GM21360 (cell line): ENCODE measurements at regions not wholly inside any gene's neighbourhood (a gene's known extent, or its start where the extent isn't known, plus 50 kb on each side); places are given as distances from the start of the nearest gene placed in this dataset.
"Not testable (repeated sequence)": the region's sequence is repeated elsewhere in the genome, so short reads cannot be mapped to it uniquely, and the experiment has no call there.

Source experiments
- ATAC-seq: cut with Tn5 transposase; IDR thresholded peaks from one replicate; pipeline ENCODE4 v1.9.1; 2021; ENCODE audit warnings: mild to moderate bottlenecking, moderate library complexity; ENCODE audit not compliant: unreplicated experiment

GRCh38 chr3:4218456-4219226, 84.5 kb upstream of the SETMAR start:
- no peak for ATAC-seq

- ATAC-seq, result no peak
These were observed 84.0 kb upstream of the SETMAR start for GRCh38 chr3:4219227-4219568.

DNA sequence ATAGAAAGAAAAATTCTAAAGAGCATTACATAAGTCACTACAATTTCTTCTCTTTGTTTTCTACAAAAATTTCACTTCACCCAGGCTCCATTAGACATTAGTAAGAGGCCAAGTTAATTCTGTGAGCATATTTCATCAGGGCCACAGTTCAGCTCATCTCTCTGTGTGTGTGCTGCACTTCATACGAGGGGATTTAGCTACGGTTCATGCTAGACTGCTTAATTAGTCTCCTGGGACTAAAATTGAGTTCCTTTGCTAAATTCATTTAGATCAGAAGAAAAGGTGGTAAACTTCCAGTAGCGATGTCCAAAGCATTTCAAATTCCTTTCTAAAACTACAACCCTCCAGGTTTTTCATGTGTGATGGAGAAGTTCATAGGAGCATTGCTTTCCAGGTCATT, 83.1 kb upstream of the SETMAR start:
- ATAC-seq, result no peak

DNA sequence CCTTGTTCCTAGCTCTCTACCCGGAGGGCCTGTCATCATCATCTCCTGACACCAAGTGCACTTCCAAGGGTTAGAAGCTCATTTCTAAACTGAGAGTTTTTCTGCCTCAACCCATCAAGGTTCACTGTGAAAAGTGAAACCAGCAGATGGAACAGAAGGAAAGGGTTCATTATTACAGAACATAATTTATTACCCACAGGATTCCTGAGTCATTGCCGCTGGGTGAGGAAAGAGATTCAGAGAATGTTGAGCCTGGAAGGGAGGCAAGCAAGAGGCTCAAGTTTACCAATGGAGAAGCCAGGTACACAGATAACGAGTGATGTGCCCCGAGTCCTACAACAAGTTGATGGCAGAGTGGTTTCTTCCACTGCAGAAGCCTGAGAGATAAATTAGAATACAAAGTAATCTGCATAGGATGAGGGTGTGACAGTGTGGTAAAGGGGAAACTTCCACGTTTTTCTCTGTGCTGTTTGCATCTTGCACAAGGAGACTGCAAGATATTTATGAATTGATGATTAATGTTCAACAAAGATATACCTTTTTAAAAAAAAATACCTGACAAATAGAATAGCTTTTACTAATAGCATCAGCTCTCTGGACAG, 80.5 kb upstream of the SETMAR start:
- ATAC-seq, result no peak

GRCh38 chr3:4223777-4224176, 79.4 kb upstream of the SETMAR start:
- no peak for ATAC-seq

- no peak for ATAC-seq
These were observed 78.8 kb upstream of the SETMAR start for GRCh38 chr3:4224331-4224730.

DNA sequence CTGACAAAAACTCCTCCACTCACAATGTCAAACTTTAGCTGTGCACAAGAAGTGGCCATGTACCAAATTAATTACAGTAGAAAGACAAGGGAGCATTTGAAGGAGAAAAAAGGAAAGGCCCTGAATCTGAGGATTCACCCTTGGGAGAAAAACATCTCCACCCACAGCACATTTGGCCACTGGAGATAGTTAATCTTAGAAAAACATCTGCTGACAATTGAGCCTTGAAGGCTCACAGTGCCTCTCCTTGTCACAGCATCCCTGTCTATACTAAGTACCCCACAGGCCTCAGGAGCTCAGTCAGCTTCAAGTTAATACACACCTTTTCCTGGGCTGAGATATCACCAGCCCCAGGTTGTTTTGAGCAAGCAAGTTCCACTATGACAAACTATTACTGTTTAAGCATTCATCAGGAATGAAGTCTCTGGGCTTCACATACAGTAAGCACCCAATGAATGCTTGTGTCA, 78.1 kb upstream of the SETMAR start:
- ATAC-seq, result no peak

GRCh38 chr3:4228295-4228694, 74.9 kb upstream of the SETMAR start:
- no peak for ATAC-seq

- ATAC-seq, result no peak
These were observed 72.1 kb upstream of the SETMAR start for GRCh38 chr3:4231041-4231440.

DNA sequence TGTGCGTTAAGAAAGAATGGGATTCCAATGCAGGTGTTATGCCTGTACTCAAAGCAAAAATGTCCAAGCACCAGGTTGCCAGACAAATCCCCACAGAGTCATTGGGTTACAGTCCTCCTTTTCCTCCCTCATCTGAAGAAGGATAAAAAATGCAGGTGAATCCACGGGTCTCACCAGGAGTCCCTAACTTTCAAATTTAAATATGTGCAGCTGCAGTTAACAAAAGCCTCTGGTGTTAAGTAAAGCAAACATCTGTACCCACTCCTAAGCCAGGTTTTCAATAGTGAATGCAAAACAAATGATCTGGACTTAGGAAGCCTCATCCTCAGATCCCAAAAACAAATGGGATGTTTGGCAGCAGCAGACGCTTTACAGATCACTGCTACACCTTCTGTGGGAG, 70.4 kb upstream of the SETMAR start:
- no peak for ATAC-seq

DNA sequence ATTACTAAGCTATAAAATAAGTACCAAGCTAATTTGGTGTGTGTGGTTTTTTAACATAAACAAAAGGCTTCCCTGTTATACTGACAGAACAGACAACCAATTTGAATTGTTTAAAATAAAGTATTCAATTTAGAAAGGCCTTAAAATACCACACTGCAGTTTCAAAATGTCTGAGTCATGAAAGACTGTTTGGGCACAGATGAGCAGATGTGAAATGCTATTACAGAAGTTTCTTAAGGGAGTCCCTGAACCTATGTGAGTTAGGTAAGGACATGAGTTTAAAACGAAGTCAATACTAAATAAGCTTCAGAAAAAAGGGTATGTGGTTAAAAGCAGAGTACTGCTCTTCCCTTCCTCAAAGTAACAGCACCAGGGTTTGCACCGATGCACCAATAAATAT, 69.7 kb upstream of the SETMAR start:
- ATAC-seq, result no peak

GRCh38 chr3:4234889-4235288, 68.3 kb upstream of the SETMAR start:
- no peak for ATAC-seq

- no peak for ATAC-seq
These were observed 67.5 kb upstream of the SETMAR start for GRCh38 chr3:4235690-4236089.

DNA sequence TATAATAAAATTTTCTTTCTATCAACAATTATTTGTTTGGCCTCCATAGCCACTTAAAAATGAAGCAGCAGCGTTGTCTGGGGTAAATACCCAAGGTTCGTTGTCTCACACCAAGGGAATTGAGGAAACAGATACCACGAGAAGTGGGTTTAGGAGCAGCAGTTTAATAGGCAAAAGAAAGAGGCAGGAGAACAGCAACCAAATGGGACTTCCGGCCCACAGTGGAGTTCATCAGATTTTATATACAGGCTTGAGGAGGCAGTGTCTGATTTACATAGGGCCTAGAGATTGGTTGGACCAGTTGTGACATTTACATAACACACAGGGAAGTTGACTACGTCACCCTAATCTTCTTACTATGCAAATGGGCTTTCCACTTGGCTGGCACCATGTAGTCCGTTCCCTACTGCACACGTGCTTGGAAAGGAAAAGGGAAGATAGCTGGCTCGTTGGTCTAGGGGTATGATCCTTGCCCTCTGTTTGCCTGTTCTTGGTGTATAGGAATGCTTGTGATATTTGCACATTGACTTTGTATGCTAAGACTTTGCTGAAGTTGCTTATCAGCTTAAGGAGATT, 61.5 kb upstream of the SETMAR start:
- ATAC-seq, result no peak

- ATAC-seq, result no peak
These were observed 57.5 kb upstream of the SETMAR start for GRCh38 chr3:4245671-4246070.

GRCh38 chr3:4247391-4247790, 55.8 kb upstream of the SETMAR start:
- no peak for ATAC-seq

GRCh38 chr3:4250064-4250463, 53.1 kb upstream of the SETMAR start:
- ATAC-seq, result no peak

DNA sequence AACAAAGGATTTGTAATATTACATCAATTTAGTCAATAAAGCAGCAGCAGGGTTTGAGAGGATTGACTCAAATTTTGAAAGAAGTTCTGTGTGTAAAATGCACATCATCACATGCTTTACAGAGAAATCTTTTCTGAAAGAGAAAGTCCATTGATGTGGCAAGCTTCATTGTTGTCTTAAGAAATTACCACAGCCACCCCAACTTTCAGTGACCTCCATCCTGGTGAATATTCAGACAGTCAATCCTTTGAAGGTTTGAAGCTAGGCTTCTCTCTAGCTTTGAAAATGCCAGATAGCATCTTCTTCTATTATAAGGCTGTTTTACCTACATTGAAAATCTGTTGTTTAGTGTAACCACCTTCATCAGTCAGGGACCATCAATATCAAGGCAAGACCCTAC, 51.8 kb upstream of the SETMAR start:
- ATAC-seq, result no peak

DNA sequence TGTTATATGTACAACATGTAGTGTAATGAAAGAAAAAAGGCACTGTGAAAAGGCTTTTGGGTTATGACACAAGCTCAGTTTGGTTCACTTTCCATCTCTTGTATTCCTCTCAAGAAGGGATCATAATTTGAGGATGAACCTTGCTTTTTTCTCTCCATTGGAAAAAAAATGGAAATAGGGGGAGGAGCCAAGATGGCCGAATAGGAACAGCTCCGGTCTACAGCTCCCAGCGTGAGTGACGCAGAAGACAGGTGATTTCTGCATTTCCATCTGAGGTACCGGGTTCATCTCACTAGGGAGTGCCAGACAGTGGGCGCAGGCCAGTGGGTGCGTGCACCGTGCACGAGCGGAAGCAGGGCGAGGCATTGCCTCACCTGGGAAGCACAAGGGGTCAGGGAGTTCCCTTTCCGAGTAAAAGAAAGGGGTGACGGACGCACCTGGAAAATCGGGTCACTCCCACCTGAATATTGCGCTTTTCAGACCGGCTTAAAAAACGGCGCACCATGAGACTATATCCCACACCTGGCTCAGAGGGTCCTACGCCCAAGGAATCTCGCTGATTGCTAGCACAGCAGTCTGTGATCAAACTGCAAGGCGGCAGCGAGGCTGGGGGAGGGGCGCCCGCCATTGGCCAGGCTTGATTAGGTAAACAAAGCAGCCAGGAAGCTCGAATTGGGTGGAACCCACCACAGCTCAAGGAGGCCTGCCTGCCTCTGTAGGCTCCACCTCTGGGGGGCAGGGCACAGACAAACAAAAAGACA, 49.9 kb upstream of the SETMAR start:
- ATAC-seq, result not testable (repeated sequence)
